ENCODE measurements at regions not wholly inside any gene's neighbourhood (a gene's known extent, or its start where the extent isn't known, plus 50 kb on each side); places are given as distances from the start of the nearest gene placed in this dataset.

- TF ChIP-seq CTCF (IDR thresholded peaks at IDR 0.05) (no peak), POLR2AphosphoS5 (IDR thresholded peaks at IDR 0.05; ENCODE audit: insufficient read depth in 1 of 2, low read depth in 1 of 2) (no peak), POLR2A (IDR thresholded peaks at IDR 0.05) (no peak)
- H3K4me3 ChIP-seq, result no peak overlapping the region
- no peaks in the 10 kb centered on the region for H3K36me3 ChIP-seq
- no peaks in the 10 kb centered on the region for H3K4me1 ChIP-seq
- no peak for DNase-seq (ENCODE audit: extremely low spot score in 2 of 2)
- H3K27ac ChIP-seq, result no peak overlapping the region
- intact Hi-C loops (cut with DNase I), result no loop called here
- no peaks in the 10 kb centered on the region for H3K9me3 ChIP-seq
- no peaks in the 10 kb centered on the region for H3K27me3 ChIP-seq
Observed at GRCh38 chr4:127036296-127036695, 596.5 kb upstream of the INTU start.

GRCh38 chr4:127045861-127046260 is 586.9 kb upstream of the INTU start:
- intact Hi-C loops (cut with DNase I), result no loop called here
- Histone ChIP-seq H3K9me3 (no peaks in the 10 kb centered on the region), H3K27ac (no peak overlapping the region), H3K4me3 (no peak overlapping the region), H3K36me3 (no peaks in the 10 kb centered on the region), H3K4me1 (no peaks in the 10 kb centered on the region), H3K27me3 (no peaks in the 10 kb centered on the region)
- TF ChIP-seq CTCF (IDR thresholded peaks at IDR 0.05), result no peak
- TF ChIP-seq POLR2AphosphoS5 (IDR thresholded peaks at IDR 0.05; ENCODE audit: insufficient read depth in 1 of 2, low read depth in 1 of 2), result no peak
- no peak for TF ChIP-seq POLR2A (IDR thresholded peaks at IDR 0.05)
- DNase-seq (ENCODE audit: extremely low spot score in 2 of 2), result no peak

GRCh38 chr4:127047930-127048329 is 584.8 kb upstream of the INTU start:
- intact Hi-C loops (cut with DNase I), result no loop called here
- no peak for DNase-seq (ENCODE audit: extremely low spot score in 2 of 2)
- Histone ChIP-seq H3K4me3 (no peak overlapping the region), H3K9me3 (no peaks in the 10 kb centered on the region), H3K36me3 (no peaks in the 10 kb centered on the region), H3K27ac (no peak overlapping the region), H3K4me1 (no peaks in the 10 kb centered on the region), H3K27me3 (no peaks in the 10 kb centered on the region)
- TF ChIP-seq POLR2AphosphoS5 (IDR thresholded peaks at IDR 0.05; ENCODE audit: insufficient read depth in 1 of 2, low read depth in 1 of 2) (no peak), POLR2A (IDR thresholded peaks at IDR 0.05) (no peak), CTCF (IDR thresholded peaks at IDR 0.05) (no peak)

DNA sequence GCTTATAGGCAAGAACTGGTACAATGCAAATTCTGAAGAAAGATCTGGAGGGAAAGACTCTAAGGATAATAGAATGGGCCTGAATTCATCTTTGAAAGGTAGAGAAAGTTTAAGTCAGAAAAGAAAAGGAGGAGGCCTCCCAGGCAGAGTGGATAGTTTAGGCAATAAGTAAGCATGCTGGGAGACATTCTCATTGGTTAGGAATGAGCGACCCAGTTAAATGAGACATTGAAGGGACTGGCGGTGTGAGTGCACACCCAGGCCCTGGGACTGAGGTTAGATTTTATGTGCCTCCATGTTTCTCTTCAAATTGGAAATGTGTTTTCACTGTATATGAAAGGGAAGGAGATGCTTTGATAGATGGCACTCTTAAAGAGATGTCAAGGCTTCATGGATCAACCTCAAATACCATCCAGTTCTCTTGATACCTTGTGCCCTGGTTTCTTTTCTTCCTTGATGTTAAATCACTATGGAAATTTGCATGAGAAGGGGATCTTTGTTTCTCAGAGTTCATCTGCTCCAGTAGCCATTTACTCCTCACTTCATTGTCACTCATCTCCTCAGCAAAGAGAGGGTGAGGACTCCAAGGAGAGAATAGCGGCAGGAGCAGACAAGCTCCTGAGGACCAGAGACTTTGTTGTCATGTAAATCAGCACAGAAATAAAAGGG is 584.2 kb upstream of the INTU start:
- TF ChIP-seq CTCF (IDR thresholded peaks at IDR 0.05) (no peak), POLR2A (IDR thresholded peaks at IDR 0.05) (no peak), POLR2AphosphoS5 (IDR thresholded peaks at IDR 0.05; ENCODE audit: insufficient read depth in 1 of 2, low read depth in 1 of 2) (no peak)
- Histone ChIP-seq H3K4me1 (no peaks in the 10 kb centered on the region), H3K27me3 (no peaks in the 10 kb centered on the region), H3K36me3 (no peaks in the 10 kb centered on the region), H3K4me3 (no peak overlapping the region), H3K27ac (no peak overlapping the region), H3K9me3 (no peaks in the 10 kb centered on the region)
- DNase-seq (ENCODE audit: extremely low spot score in 2 of 2), result no peak
- intact Hi-C loops (cut with DNase I), result no loop called here

- H3K9me3 ChIP-seq, result no peaks in the 10 kb centered on the region
- no peak for DNase-seq (ENCODE audit: extremely low spot score in 2 of 2)
- no peaks in the 10 kb centered on the region for H3K36me3 ChIP-seq
- intact Hi-C loops (cut with DNase I), result no loop called here
- no peak overlapping the region for H3K4me3 ChIP-seq
- H3K27me3 ChIP-seq, result no peaks in the 10 kb centered on the region
- TF ChIP-seq CTCF (IDR thresholded peaks at IDR 0.05), result no peak
- TF ChIP-seq POLR2A (IDR thresholded peaks at IDR 0.05), result no peak
- no peak for TF ChIP-seq POLR2AphosphoS5 (IDR thresholded peaks at IDR 0.05; ENCODE audit: insufficient read depth in 1 of 2, low read depth in 1 of 2)
- no peaks in the 10 kb centered on the region for H3K4me1 ChIP-seq
- H3K27ac ChIP-seq, result no peak overlapping the region
Observed at GRCh38 chr4:127049526-127049925, 583.2 kb upstream of the INTU start.
